Transverse colon (tissue), 3 donors: ENCODE measurements at regions not wholly inside any gene's neighbourhood (a gene's known extent, or its start where the extent isn't known, plus 50 kb on each side); places are given as distances from the start of the nearest gene placed in this dataset.

Source experiments
- POLR2A ChIP-seq: fragments of 450-650 bp; IDR thresholded peaks from one replicate; pipeline ENCODE4 v1.6.1; 2016; ENCODE audit warnings: antibody characterized with exemption, mild to moderate bottlenecking, moderate library complexity
- TF ChIP-seq, protein P1 (sequence below), 5 experiments: fragments of 200-600 bp in 3 of 5; fragments of 450-650 bp in 2 of 5; sonication (generic) in 3 of 5; IDR thresholded peaks; 1 replicate in 2 of 5; 2 replicates in 3 of 5; pipeline ENCODE4 v1.5.1; 2016 to 2017; ENCODE audit warnings: antibody characterized with exemption in 5 of 5, inconsistent platforms in 3 of 5, mild to moderate bottlenecking in 2 of 5, moderate library complexity in 1 of 5

DNA sequence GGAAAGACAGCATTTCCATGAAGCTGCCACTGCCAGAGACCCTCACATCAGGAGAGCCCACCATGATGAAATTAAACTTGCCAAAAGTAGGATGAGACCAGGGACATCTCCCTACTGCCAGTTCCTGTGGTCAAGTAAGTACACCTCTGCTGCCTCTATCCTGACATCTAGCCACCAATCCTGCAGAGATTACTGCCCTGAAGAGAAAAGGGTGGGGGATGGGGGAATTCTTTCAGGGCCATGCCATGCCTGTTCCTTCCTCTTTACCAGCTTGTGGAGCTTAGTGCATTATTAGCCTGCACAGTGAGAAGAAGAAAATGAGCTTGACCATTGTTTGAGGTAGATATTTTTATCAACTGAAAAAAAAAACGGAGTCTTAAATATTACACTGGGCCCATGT is 397.2 kb upstream of the CDH2 start:
- TF ChIP-seq POLR2A, result no peak
- TF ChIP-seq, protein P1, sequence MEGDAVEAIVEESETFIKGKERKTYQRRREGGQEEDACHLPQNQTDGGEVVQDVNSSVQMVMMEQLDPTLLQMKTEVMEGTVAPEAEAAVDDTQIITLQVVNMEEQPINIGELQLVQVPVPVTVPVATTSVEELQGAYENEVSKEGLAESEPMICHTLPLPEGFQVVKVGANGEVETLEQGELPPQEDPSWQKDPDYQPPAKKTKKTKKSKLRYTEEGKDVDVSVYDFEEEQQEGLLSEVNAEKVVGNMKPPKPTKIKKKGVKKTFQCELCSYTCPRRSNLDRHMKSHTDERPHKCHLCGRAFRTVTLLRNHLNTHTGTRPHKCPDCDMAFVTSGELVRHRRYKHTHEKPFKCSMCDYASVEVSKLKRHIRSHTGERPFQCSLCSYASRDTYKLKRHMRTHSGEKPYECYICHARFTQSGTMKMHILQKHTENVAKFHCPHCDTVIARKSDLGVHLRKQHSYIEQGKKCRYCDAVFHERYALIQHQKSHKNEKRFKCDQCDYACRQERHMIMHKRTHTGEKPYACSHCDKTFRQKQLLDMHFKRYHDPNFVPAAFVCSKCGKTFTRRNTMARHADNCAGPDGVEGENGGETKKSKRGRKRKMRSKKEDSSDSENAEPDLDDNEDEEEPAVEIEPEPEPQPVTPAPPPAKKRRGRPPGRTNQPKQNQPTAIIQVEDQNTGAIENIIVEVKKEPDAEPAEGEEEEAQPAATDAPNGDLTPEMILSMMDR (IDR thresholded peaks at IDR 0.05), result no peak
